ENCODE measurements at regions not wholly inside any gene's neighbourhood (a gene's known extent, or its start where the extent isn't known, plus 50 kb on each side); places are given as distances from the start of the nearest gene placed in this dataset.

GRCh38 chr13:80083081-80083852 is 257.7 kb downstream of the SPRY2 start:
- intact Hi-C loops (cut with micrococcal nuclease), result loop anchor here (5.0 kb wide), 1 partner anchor 146 kb away; no protein-coding TSS in a partner anchor
- in situ Hi-C loops (cut with MboI; ENCODE audit: low sequenced_read_pairs), result no loop called here
- Histone ChIP-seq H3K9me3 (ENCODE audit: control insufficient read depth, insufficient read depth, low read length) (no peaks in the 10 kb centered on the region), H3K56ac (ENCODE audit: extremely low read depth, insufficient read depth, low read length) (peak overlapping the region; percentile 42; the same call in 1 of the 2 replicates), H2AK5ac (ENCODE audit: low read depth, low read length) (no peak overlapping the region; the same call in 1 of the 2 replicates), H4K20me1 (ENCODE audit: insufficient read depth, low read length) (no peaks in the 10 kb centered on the region), H3K27ac (ENCODE audit: insufficient read depth, low read length) (peak overlapping the region; percentile 74), H2BK15ac (ENCODE audit: low read depth, low read length) (peak overlapping the region; percentile 69; the same call in 2 of the 3 replicates), H4K91ac (ENCODE audit: insufficient read depth, low read depth, low read length) (peak overlapping the region; percentile 65), H2BK120ac (ENCODE audit: low read depth, low read length) (peak overlapping the region; percentile 96), H3K4me1 (ENCODE audit: control insufficient read depth, insufficient read depth, low read length) (peaks cover 8% of the 10 kb centered on the region), H3K18ac (ENCODE audit: low read depth, low read length) (peak overlapping the region; percentile 75), H3K4ac (ENCODE audit: low read depth, low read length) (peak overlapping the region; percentile 90), H3K79me1 (ENCODE audit: low read depth in 1 of 2, low read length in 2 of 2) (no peaks in the 10 kb centered on the region), H2BK5ac (ENCODE audit: low read depth, low read length, poor library complexity, severe bottlenecking) (peak overlapping the region; percentile 85), H3K4me3 (ENCODE audit: insufficient read depth, low read depth, low read length) (no peak overlapping the region; the same call in 1 of the 2 replicates), H2BK20ac (ENCODE audit: low read depth, low read length) (peak overlapping the region; percentile 86), H4K8ac (ENCODE audit: low read depth in 2 of 2, low read length in 2 of 2) (peak overlapping the region; percentile 39 to 75; a peak in 3 of 4 replicates), H2AK9ac (replicated peaks; ENCODE audit: low read depth, low read length, poor library complexity) (no peak overlapping the region), H3K23ac (ENCODE audit: low read depth, low read length) (peak overlapping the region; percentile 64; the same call in 1 of the 2 replicates), H2AFZ (replicated peaks; ENCODE audit: low read length, poor library complexity) (peak overlapping the region; percentile 34), H3K4me2 (ENCODE audit: low read depth, low read length) (peak overlapping the region; percentile 62), H4K5ac (ENCODE audit: low read depth, low read length) (peak overlapping the region; percentile 23; the same call in 1 of the 2 replicates), H3K9ac (ENCODE audit: low read depth, low read length) (peak overlapping the region; percentile 54), H3K14ac (replicated peaks; ENCODE audit: low read depth, low read length) (peak overlapping the region; percentile 88), H3K36me3 (ENCODE audit: control insufficient read depth, insufficient read depth, low read length) (no peaks in the 10 kb centered on the region), H3K27me3 (ENCODE audit: control insufficient read depth, insufficient read depth, low read length) (no peaks in the 10 kb centered on the region), H3K9me1 (ENCODE audit: insufficient read depth, low read length) (peaks cover 3% of the 10 kb centered on the region)
- TSS peak; percentile 99 for BruUV-seq (replicated peaks)
- ChIA-PET POLR2A (ENCODE audit: unreplicated experiment) (no interaction called here), CTCF (no interaction called here)
- dilution Hi-C loops (cut with HindIII; ENCODE audit: low sequenced_read_pairs, unreplicated experiment), result no loop called here
- 12% methylated on average over 3 of the region's 6 CpGs; no CpG with 5 or more reads in 1 of the 2 experiments for WGBS, 2 experiments (ENCODE audit: extremely low coverage in 2 of 2, insufficient read length in 1 of 2)
- TF ChIP-seq CHD1 (IDR thresholded peaks at IDR 0.05; ENCODE audit: low read depth, low read length) (no peak), RCOR1 (IDR thresholded peaks at IDR 0.05; ENCODE audit: insufficient replicate concordance, low read length) (no peak), MAFK (IDR thresholded peaks at IDR 0.05; ENCODE audit: low read depth, low read length) (no peak), SMC3 (IDR thresholded peaks at IDR 0.05; ENCODE audit: low read depth, low read length) (no peak), CEBPB (IDR thresholded peaks at IDR 0.05; ENCODE audit: low read depth, low read length) (no peak), CTCF (conservative IDR thresholded peaks at IDR 0.05; ENCODE audit: low read depth, low read length) (no peak), MXI1 (IDR thresholded peaks at IDR 0.05; ENCODE audit: borderline replicate concordance, low read depth, low read length) (no peak), RFX5 (IDR thresholded peaks at IDR 0.05; ENCODE audit: low read depth, low read length) (no peak), NFE2L2 (IDR thresholded peaks at IDR 0.05; ENCODE audit: low read depth, low read length) (no peak), POLR2A (IDR thresholded peaks at IDR 0.05; ENCODE audit: low read depth, low read length) (no peak), MAZ (IDR thresholded peaks at IDR 0.05; ENCODE audit: borderline replicate concordance, low read depth, low read length) (no peak), FOS (IDR thresholded peaks at IDR 0.05; ENCODE audit: low read depth, low read length) (no peak)
- peak; percentile 22 for ATAC-seq (ENCODE audit: low read depth)
- DNase-seq, result peak; percentile 5

Measured in IMR-90 (cell line).